SK-N-DZ (cell line): ENCODE measurements at regions not wholly inside any gene's neighbourhood (a gene's known extent, or its start where the extent isn't known, plus 50 kb on each side); places are given as distances from the start of the nearest gene placed in this dataset.

Experiments used
- DNase-seq: peaks from one replicate; pipeline ENCODE4 v3.0.0-alpha.2; 2015; ENCODE audit warnings: low spot score

DNA sequence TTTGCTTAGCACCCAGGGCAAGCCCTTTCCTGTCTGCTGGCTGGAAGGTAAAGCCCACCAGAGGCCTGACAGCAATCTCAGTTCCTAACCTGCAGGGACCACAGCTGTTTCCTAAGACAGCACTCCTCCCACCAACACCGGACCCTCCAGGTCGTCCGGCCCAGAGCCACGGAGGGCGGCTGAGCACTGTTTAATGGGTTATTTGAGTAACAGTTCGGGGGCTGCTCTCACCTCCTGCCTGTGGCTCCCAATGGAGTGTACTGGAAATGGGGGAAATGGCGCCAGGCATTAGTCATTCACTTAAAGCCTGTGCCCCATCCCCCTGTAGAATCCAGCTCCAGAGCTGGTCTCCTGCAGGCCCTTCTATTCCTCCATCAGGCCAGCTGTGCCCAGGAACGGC, 81.6 kb upstream of the ADRA2C start:
- no peak for DNase-seq

DNA sequence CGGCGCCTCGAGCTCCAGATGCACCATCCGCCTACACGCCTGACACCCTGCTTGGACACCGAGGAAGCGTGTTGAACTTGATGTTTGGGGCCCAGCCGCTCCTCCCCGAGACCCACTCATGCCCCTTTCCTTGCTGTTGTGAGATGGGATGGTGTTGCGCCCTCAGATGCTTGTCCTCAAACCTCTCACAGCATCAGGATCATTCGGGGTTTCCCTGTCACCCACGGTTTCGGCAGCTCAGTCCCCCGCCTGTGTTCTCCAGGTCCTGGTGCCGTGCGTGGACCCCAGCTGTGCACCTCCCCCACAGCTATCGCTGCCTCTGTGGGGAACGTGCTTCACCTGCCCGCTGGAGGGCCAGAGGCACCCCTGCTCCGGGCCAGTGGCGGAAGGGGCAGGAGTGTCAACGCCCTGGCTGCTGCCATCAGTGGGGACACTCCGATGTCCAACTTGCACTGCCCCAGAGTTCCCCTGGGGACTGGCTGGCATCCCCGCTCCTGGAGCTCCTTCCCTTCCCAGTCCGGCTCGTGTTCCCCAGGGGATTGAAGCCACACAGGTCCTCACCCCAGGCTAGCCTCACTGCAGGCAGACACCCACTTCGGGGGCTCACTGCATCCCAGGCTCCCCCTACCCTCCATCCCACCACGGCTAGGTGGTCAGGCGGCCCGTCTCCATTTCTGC, 82.3 kb upstream of the ADRA2C start:
- no peak for DNase-seq

DNA sequence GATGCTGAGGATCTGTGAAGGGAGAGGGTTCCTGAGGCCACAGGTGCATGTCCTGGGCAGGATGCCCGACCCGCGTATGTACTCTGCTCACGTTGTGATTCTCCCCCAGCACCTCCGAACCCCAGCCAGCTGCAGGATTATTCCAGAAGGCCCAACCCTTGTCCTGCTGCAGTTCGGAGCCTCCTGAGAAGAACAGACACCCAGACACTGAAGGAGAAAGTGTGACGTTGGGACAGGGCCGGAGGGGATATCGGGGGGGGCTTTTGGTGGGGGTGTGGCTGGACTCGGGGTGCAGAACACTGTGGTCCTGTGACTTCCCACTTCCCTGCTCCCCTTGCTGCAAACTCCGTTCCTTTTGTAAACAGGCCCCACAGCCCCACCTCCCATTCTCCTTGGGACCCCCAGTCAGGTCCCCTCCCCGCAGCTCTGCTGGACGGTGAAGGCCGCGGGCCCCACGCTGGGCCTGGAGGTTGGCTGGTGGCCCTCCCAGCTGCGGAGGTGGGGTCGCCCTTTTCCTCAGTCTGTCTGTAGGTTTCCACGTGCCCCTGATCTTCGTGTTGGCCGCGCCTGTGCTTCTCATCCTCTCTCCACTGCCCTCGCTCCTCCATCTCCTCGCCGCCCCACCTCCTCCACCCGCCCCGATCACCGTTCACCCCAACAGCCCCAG, 83.0 kb upstream of the ADRA2C start:
- no peak for DNase-seq

DNA sequence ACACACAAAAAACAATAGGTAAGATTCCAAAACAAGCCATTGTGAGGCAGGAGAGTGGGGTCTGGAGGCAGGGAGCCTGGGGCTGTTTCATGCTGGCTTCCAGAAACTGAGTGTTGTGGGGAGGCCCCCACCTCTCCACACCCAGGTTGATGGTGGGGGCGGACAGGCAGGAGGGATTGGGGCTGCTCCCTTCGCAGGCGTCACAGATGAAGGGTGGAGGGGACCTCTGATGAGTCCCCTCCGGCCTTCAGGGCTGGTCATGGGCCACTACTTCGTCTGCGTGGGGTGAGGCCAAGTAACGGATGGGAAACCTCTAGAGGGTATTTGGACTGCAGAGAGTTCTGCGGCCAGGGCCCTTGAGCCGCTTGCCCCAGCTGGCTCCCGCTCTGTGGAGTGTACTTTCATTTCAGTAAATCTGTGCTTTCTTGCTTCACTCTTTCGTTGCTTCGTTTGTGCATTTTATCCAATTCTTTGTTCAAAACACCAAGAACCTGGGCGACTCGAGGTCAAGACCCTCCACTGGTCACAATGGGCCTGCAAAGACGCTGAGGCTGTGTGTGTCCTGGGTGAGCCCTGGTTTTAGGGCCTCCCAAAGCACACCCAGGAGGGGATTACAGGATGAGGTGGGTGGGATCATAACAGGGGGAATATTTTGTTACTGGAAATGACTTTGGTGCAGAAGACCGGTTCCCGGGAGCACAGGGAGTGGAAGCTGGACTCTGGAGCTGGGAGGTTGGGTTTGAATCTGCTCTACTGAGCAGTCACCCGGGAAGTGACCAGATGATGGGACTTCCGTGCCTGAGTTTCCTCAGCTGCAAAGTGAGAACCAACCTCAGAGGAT, 83.7 kb upstream of the ADRA2C start:
- no peak for DNase-seq

DNA sequence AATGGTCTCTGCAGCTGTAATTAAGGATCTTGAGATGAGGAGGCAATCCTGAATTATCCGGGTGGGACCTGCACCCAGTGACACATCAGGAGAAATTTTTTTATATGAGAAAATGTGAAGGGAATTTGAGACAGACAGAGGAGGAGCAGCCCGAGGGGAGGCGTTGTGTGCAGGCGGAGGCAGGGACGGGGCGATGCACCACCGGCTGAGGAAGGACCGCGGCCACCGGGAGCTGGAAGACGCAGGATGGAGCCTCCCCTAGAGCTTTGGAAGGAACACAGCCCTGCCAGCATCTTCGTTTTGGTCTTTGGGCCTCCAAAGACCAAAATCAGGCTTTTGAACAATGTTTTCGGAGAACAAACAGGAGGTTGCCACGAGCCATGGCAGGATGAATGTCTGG, 85.0 kb upstream of the ADRA2C start:
- DNase-seq, result no peak

DNA sequence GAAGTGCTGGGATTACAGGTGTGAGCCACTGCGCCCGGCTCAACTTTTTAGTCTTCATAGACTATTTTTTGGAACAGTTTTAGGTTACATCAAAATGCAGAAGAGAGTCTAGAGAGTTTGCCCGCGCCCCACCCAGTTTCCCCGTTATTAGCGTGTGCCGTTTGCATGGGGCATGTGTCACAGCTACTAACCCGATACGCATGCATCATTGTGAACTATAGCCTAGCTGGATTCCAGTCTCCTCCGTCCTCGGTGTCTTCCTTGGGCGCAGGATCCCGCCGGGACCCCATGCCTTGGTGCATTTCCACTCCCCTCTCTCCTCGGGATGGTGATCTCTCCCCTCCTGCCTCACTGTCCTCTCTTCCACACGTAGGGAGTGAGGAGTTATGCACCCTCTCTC, 85.5 kb upstream of the ADRA2C start:
- DNase-seq, result no peak

DNA sequence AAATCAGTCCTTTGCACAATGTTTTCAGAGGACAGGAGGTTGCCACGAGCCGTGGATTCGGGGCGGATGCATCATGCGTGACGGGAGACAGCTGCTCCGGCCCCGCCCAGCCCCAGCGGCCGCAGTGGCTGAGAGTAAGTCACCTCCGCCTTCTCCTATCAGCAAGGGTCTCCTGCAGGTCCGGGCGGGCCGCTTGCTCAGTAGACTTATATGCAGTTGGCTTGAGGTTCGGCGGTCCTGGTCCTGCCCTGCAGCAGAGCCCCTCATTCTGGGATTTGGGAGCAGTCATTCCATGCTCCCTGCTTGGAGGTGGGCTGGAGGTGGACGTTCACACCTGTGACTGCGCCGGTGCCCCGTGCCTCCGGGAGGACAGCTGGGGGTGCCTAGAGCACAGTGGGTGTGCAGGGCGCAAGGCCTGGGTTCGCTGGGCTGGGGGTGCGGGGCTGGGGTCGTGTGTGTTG, 86.3 kb upstream of the ADRA2C start:
- no peak for DNase-seq

DNA sequence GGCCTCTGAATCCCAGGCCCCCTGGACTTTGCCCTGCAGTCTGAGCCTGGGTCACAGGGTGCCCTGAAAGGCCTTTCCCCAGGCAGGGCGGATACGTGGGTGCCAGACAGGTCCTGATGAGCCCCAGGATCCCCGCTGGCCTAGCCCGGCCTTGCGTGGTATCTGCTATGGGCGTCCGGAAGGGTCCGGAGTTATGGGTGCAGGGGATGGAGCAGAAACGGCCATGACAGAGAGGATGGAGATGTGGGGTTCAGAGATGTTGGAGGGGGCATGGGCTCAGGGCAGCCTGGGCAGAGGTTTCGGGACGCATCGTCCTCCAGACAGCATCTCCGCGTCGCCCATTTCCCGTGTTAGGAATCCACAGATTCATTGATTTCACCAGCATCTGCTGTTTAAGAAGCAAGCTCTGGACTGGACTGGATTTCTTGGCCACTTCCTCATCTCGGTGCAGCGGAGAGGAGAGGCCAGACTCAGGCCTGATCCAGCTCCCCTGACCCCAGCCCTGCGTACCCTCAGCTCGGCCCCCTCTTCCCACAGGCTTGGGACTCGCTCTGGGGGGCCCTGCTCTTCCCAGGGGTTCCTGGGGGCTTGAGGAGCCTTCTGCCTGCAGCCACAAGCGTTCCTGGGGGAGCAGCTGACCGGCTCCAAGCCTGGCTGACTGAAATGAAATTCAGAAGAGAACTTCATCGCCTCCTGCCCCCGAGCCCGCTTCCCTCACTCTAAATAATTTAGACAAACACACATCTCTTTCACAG, 86.9 kb upstream of the ADRA2C start:
- DNase-seq, result no peak

DNA sequence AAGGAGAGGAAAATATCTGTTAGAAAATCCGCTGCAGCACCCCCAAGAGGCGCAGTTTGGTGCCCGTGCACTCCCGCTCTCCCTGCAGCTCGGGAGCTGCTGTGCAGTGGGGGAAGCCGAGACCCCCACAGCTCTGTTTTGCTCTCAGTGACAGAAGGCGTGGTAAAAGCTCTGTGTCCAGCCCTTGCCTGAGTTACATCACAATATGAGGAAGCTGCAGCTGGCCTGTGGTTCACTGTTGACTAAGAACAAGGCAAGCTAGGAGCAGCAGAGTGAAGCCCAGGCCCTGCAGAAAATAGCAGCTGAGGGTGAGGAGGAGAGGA, 88.5 kb upstream of the ADRA2C start:
- no peak for DNase-seq

DNA sequence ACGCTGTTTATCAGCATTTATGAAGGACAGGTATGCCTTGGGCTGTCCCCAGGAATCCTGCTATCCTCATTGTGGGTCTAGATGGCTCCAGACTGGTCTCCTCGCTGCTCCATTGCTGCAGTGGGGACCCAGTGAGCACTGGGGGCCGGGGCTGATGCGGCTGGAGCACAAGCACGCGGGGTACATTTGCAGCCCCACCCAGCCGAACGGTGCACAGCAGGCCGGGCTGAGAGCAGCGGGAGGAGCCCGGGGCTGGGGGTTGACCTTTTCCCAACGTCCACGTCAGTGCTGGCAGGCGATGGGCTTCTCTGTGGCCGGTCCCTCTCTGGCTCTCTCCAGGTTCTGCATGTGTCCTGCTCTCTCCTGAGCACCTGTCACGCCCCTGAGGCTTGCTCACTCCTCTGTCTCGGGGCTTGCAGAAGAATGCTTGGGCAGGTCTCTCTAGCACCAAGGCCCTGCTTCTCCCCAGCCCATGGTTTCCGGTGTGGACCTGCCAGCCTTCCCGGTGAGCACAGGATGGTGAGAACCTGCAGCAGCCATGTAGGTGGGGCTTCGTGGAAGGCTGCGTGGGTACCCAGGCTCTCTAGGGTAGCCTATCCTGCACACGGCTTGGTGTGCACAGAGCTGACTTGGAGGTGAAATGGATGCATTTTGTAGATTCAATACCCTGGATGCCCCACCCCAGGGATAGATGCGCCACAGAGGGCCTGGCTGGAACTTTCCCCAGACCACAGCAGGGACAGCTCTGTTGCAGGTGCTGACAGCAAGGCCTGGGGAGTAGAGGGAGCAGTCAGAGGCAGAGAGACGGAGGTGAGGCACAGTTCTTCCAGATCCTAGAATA, 89.1 kb upstream of the ADRA2C start:
- no peak for DNase-seq

DNA sequence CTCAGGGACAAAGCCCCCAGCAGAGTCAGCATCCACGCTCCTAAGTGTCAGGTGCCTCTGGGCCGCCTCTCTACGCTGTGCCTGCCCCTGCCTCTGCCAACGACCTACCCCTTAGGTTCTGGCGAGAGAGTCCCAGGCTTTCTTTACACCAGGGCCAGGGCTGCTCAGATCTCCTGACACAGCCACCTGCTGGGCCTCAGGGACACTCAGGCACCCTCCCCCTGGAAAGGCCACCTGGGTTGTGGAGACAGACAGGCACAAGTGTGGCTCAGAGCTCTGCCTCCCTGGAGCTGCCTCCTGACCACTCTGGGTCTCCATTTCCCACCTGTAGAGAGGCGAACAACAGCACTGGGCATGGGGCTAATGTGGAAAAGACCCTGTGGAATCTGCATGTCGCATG, 90.0 kb upstream of the ADRA2C start:
- no peak for DNase-seq

DNA sequence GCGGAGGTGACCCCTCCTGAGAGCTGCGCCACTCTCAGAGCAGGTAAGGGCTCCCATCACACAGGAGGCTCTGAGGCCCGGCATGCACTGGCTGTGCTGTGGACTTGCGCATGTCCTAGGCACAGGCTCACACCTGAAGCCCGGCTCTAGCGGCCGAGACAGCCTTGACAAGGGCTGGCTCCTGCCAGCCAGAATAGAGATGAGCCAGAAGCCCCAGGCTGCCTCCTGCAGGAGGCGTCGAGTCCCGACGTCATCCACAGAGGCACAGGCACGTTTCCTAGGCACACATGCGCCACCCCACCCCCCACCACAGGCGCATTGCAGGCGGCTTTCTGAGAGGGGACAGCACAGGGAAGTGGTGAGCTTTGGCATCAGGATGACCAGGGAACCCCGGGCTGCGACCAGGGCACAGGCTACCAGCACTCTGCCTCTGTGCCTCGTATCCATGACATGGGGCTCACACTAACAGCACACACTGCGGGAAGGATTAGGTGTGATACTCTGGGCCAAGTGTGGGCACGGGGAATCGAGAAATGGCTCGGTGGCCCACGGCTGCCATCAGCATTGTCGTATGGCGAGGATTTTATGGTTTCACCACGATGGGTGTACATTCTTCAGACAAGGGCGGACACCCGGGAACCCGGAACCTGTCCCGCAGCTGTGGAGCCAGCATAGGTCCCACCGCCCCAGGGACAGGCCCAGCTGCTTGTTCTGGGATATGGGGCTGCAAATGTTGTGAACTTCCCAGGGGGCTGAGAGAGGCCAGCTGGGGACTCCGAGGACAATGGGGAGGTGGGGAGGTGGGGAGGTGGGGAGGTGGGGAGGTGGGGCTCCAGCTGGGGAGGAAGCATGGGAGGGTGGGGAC, 90.7 kb upstream of the ADRA2C start:
- no peak for DNase-seq

DNA sequence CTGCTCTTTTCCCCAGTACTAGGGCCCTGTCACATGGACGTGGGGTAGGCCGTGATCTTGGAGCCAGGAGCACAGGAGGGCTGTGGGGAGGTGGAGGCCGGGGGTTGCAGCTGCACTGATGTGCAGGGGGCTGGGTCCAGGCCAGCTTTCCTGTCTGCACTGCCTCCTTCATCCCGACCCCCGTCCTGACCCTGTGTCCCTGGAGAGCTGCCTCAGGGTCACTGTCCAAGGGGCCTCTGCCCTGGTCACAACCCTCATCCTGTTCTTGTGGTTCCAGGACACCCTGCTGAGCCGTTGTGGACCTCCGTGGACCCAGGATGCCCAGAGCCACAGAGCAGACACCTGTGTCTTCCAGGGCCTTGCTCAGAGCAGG, 91.7 kb upstream of the ADRA2C start:
- no peak for DNase-seq

DNA sequence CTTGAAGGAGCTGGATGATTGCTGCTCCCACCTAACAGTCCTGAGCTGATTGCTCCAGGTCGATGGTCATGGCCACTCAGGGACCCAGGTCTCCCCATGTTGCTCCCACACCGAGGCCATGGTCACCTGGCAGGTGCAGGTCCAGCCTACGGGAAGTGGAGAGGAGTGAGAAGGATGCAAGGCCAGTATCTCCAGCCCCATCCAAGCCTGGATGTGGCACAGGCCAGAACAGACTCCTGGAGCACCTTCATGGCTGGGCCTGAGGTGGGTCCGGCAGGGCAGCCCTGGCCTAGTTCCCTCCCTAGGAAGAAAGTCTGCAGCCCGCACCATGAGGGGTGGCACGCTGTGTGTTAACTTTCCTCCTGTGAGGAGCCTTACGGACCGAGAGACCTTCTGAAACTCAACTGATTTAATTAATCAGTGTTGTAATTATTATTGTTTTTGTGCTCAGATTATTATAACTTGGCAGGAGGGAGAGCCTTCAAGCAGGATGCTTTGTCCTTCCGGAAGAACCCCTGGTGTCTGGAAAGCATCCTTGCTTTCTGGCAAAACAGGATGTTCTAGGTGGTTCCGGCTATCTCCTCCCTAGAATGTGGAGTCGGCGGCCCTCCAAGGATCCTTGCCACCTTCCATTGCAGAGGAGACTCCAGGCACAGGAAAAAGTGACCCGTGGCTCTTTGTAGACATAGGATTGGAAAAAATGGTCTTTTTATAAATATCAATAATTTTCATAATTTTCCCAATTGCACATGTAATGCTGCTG, 92.3 kb upstream of the ADRA2C start:
- DNase-seq, result no peak

DNA sequence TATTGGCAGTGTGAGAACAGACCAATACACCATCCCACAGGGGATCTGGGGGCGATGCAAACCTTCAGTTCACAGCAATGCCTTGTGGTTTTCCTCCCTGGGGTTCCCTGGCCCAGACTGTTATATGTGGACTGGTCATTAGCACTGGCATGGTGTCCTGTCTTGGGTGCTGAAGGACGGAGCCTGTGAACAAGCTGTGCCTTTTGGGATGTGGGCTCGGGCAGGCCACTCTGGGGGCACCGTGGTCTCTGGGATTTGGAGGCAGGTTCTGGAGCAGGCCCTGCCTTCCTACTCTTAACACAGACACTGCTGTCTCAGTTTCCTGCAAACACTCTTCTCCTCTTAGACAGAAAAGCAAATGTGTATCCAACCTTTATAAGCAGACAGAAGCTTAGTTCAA, 93.0 kb upstream of the ADRA2C start:
- DNase-seq, result no peak

DNA sequence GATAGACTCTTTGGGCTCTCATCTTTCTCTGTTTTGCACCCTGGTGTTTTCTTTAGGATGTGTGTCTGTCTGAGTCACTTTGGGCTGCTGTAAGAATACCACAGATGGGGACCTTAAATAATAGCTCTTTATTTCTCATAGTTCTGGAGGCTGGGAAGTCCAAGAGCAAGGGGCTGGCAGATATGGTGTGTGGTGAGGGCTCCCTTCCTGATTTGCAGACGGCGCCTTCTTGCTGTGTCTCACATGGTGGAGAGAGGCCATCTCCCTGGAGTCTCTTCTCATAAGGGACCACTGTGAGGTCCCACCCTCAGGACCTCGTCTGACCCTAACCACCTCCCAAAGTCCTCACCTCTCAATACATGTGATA, 93.7 kb upstream of the ADRA2C start:
- no peak for DNase-seq

DNA sequence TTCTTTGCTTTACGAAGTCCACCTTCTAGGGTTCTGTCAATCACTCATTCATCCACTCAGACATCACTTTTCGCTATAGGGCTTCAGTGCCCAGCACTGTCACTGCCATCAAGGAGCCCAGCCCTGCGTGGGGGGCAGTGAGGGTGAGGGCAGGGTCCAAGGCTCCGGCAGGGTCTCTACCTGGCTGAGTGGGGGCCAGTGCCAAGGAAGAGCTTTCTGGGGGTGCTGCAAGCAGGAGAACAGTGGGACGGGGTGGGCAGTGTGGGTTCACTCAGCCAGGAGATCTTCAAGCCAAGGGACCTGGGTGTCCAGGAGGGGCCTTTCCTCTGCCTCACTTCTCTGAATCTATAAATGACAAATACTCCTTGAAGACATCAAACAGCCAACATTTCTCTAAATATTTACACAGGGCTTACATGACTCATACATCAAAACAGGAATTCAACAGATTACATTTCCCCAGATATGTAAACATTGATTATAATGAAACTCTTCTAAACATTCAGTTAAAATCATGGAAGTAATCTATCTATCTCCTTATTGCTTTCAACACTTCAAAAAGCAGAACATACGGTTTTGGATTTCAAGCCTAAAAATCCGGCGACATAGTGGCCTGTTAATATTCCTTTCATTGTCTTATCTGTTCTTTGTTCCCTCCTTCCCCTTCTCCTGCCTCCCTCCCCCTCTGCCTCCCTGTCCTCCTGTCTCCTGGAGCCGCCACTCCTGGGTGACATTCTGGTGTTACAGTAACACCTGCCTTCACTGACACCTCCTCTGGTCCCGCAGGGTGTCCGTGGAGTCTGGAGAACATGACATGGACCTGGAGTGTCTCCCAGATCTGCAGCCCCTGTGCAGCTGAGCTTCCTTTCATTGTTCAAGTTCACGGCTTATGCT, 94.4 kb upstream of the ADRA2C start:
- DNase-seq, result no peak
